HepG2 (cell line): ENCODE measurements at regions not wholly inside any gene's neighbourhood (a gene's known extent, or its start where the extent isn't known, plus 50 kb on each side); places are given as distances from the start of the nearest gene placed in this dataset.

ENCODE experiments used
- ATAC-seq: fragments of 200-7000 bp; cut with Tn5 transposase; 3 replicates; pipeline ENCODE4 v1.9.1; 2020; ENCODE audit warnings: mild to moderate bottlenecking, moderate library complexity
- BruUV-seq: library from RNA; stranded (reverse); fragments of 400-500 nt; replicated peaks from 2 replicates; lab custom pipeline; 2021; lab: Mats Ljungman, UMichigan
- CTCF ChIA-PET: fragments of 300-600 bp; formaldehyde crosslinking; extraction: SDS; loops from one replicate; lab custom pipeline; 2021; ENCODE audit warnings: low total read pairs, inconsistent platforms, low intra/inter-chr PET ratio; lab: Yijun Ruan, JAX
- POLR2A ChIA-PET: fragments of 350-600 bp; sonication (Branson Sonifier 250); formaldehyde crosslinking; loops from one replicate; lab custom pipeline; 2020; ENCODE audit warnings: antibody characterized with exemption, inconsistent platforms; lab: Yijun Ruan, JAX
- DNase-seq: peaks from one replicate; pipeline ENCODE4 v3.0.0-alpha.2; 2015; ENCODE audit warnings: low spot score
- FAIRE-seq: peaks from 3 replicates; lab custom pipeline; 2011; peaks lifted over from hg19 to GRCh38; lab: Jason Lieb, UNC
- H2AFZ ChIP-seq: one replicate; pipeline ENCODE4 v1.6.1; 2011; ENCODE audit warnings: low read length, inconsistent platforms
- H3K27ac ChIP-seq: fragments of 300-600 bp; 3 replicates; pipeline ENCODE4 v1.8.0; 2011; ENCODE audit warnings: mixed run types, mild to moderate bottlenecking, mixed read lengths, low read length, inconsistent platforms; ENCODE audit not compliant: insufficient read depth; ENCODE audit errors: extremely low read length
- H3K27me3 ChIP-seq, 2 experiments: fragments of 200-600 bp in 1 of 2; 2 replicates in 1 of 2; 3 replicates in 1 of 2; pipeline versions ENCODE4 v1.6.0 to v1.8.0; 2011; ENCODE audit warnings: low read length in 2 of 2, mild to moderate bottlenecking in 2 of 2, moderate library complexity in 2 of 2, inconsistent platforms in 1 of 2; ENCODE audit not compliant: insufficient read depth in 2 of 2, control insufficient read depth in 1 of 2
- H3K36me3 ChIP-seq, 2 experiments: fragments of 200-600 bp in 1 of 2; replicated peaks in 1 of 2; 2 replicates in 1 of 2; 3 replicates in 1 of 2; pipeline versions ENCODE4 v1.5.1 to v1.8.0; 2011; ENCODE audit warnings: low read length in 2 of 2, inconsistent platforms in 1 of 2; ENCODE audit not compliant: insufficient read depth in 2 of 2, control insufficient read depth in 1 of 2
- H3K4me1 ChIP-seq: 2 replicates; pipeline ENCODE4 v1.5.1; 2012; ENCODE audit warnings: low read length, inconsistent platforms; ENCODE audit not compliant: insufficient read depth
- H3K4me2 ChIP-seq: 2 replicates; pipeline ENCODE4 v1.6.0; 2011; ENCODE audit warnings: low read depth, low read length, inconsistent platforms
- H3K4me3 ChIP-seq, 3 experiments: fragments of 200-600 bp in 1 of 3; sonication (generic), shearing (Covaris generic) in 1 of 3; replicated peaks in 1 of 3; 2 replicates each; pipeline ENCODE4 v1.5.1; 2011 to 2016; ENCODE audit warnings: low read length in 3 of 3, inconsistent platforms in 2 of 3, low read depth in 2 of 3, mild to moderate bottlenecking in 2 of 3, control low read depth in 1 of 3, mixed read lengths in 1 of 3; ENCODE audit not compliant: insufficient read depth in 1 of 3
- H3K79me2 ChIP-seq: one replicate; pipeline ENCODE4 v1.6.1; 2011; ENCODE audit warnings: low read length, inconsistent platforms; ENCODE audit not compliant: insufficient read depth
- H3K9ac ChIP-seq: 2 replicates; pipeline ENCODE4 v1.6.0; 2011; ENCODE audit warnings: mild to moderate bottlenecking, low read depth, low read length, inconsistent platforms; ENCODE audit not compliant: insufficient read depth
- H3K9me3 ChIP-seq: 2 replicates; pipeline ENCODE4 v1.5.1; 2012; ENCODE audit warnings: mild to moderate bottlenecking, low read length
- H4K20me1 ChIP-seq: 2 replicates; pipeline ENCODE4 v1.6.0; 2011; ENCODE audit warnings: inconsistent platforms, mild to moderate bottlenecking, low read length, moderate library complexity; ENCODE audit not compliant: insufficient read depth
- HNF1A ChIP-seq, 2 experiments: sonication (generic) in 1 of 2; formaldehyde crosslinking in 1 of 2; IDR thresholded peaks; 2 replicates each; pipeline versions ENCODE4 v1.4.0 to v1.6.1; 2016 to 2020; ENCODE audit warnings: borderline replicate concordance in 1 of 2, low read depth in 1 of 2, mild to moderate bottlenecking in 1 of 2, missing genetic modification reagents in 1 of 2
- ISX ChIP-seq: sonication (generic); formaldehyde crosslinking; conservative IDR thresholded peaks from 2 replicates; pipeline ENCODE4 v1.5.0; 2020; ENCODE audit warnings: missing genetic modification reagents
- KDM5B ChIP-seq: sonication (generic); formaldehyde crosslinking; IDR thresholded peaks from 2 replicates; pipeline ENCODE4 v1.4.0; 2020; ENCODE audit warnings: missing genetic modification reagents, mild to moderate bottlenecking, borderline replicate concordance
- NKX3-1 ChIP-seq: sonication (generic); formaldehyde crosslinking; IDR thresholded peaks from 2 replicates; pipeline ENCODE4 v1.5.0; 2020; ENCODE audit warnings: missing genetic modification reagents
- SETDB1 ChIP-seq: sonication (generic); formaldehyde crosslinking; IDR thresholded peaks from 2 replicates; pipeline ENCODE4 v1.5.1; 2020; ENCODE audit warnings: missing genetic modification reagents, mild to moderate bottlenecking, borderline replicate concordance
- SIX4 ChIP-seq: sonication (generic); formaldehyde crosslinking; IDR thresholded peaks from 2 replicates; pipeline ENCODE4 v1.4.0; 2020; ENCODE audit warnings: missing genetic modification reagents
- TARDBP ChIP-seq: sonication (generic); formaldehyde crosslinking; IDR thresholded peaks from 2 replicates; pipeline ENCODE4 v1.8.0; 2022; ENCODE audit warnings: mild to moderate bottlenecking, missing genetic modification reagents
- ZFP41 ChIP-seq: sonication (generic); formaldehyde crosslinking; IDR thresholded peaks from 2 replicates; pipeline ENCODE4 v1.4.0; 2020; ENCODE audit warnings: mild to moderate bottlenecking, missing genetic modification reagents, borderline replicate concordance
- ZNF350 ChIP-seq: sonication (generic); formaldehyde crosslinking; IDR thresholded peaks from 2 replicates; pipeline ENCODE4 v1.4.0; 2020; ENCODE audit warnings: mild to moderate bottlenecking, low read depth, missing genetic modification reagents, borderline replicate concordance
- ZNF713 ChIP-seq: sonication (generic); formaldehyde crosslinking; IDR thresholded peaks from 2 replicates; pipeline ENCODE4 v1.4.0; 2020; ENCODE audit warnings: mild to moderate bottlenecking, missing genetic modification reagents
- ZNF770 ChIP-seq: sonication (generic); formaldehyde crosslinking; IDR thresholded peaks from 2 replicates; pipeline ENCODE4 v1.5.0; 2020; ENCODE audit warnings: mild to moderate bottlenecking, missing genetic modification reagents
- WGBS: methylation state at CpG from one replicate; pipeline ENCODE4 v1.1.6; 2017; ENCODE audit warnings: low lambda C conversion rate; 5-methylcytosine and 5-hydroxymethylcytosine counted together
- in situ Hi-C: cut with HindIII; loops from 2 replicates; pipeline ENCODE4 v1.10.0; 2017; ENCODE audit warnings: low pct_unique_long_range_greater_than_20kb; ENCODE audit not compliant: extremely low pct_ligation_motif_present
- intact Hi-C: fragments of 100-400 bp; cut with micrococcal nuclease; formaldehyde crosslinking; loops from one replicate; pipeline ENCODE4 v1.10.0; 2022; ENCODE audit not compliant: unreplicated experiment

- Histone ChIP-seq H2AFZ (no peak overlapping the region), H3K9me3 (peaks cover 78% of the 10 kb centered on the region), H3K36me3 (no peaks in the 10 kb centered on the region), H3K4me1 (no peaks in the 10 kb centered on the region), H3K27me3 (no peaks in the 10 kb centered on the region), H3K4me2 (no peak overlapping the region), H3K79me2 (no peaks in the 10 kb centered on the region), H3K9ac (no peak overlapping the region), H4K20me1 (no peaks in the 10 kb centered on the region), H3K27ac (no peak overlapping the region), H3K4me3 (no peak overlapping the region)
- BruUV-seq = no TSS peak
- intact Hi-C loops (no loop called here), in situ Hi-C loops (no loop called here)
- WGBS = 44% methylated on average over 5 of the region's 5 CpGs
- no peak for TF ChIP-seq SETDB1 (CRISPR knock-in tag)
- TF ChIP-seq HNF1A (IDR thresholded peaks at IDR 0.05; ENCODE audit: low read depth) = no peak
- TF ChIP-seq HNF1A (CRISPR knock-in tag; IDR thresholded peaks at IDR 0.05; ENCODE audit: borderline replicate concordance) = no peak
- TF ChIP-seq ZNF770 (CRISPR knock-in tag) = no peak
- TF ChIP-seq KDM5B (CRISPR knock-in tag) = no peak
- no peak for TF ChIP-seq ISX (CRISPR knock-in tag)
- no peak for TF ChIP-seq ZFP41 (CRISPR knock-in tag)
- no peak for TF ChIP-seq TARDBP (CRISPR knock-in tag)
- TF ChIP-seq SIX4 (CRISPR knock-in tag) = no peak
- TF ChIP-seq ZNF713 = no peak
- TF ChIP-seq ZNF350 (CRISPR knock-in tag) = no peak
- TF ChIP-seq NKX3-1 = no peak
- POLR2A ChIA-PET = no interaction called here
- FAIRE-seq (no peak), ATAC-seq (no peak), DNase-seq (no peak)
- CTCF ChIA-PET = no interaction called here
Measured at GRCh38 chr4:97404876-97405523, 738.3 kb downstream of the STPG2 start.
